ENCODE measurements at regions not wholly inside any gene's neighbourhood (a gene's known extent, or its start where the extent isn't known, plus 50 kb on each side); places are given as distances from the start of the nearest gene placed in this dataset.

- no peak for DNase-seq (ENCODE audit: low read depth)
- no peak for TF ChIP-seq CTCF (IDR thresholded peaks at IDR 0.05; ENCODE audit: control insufficient read depth, insufficient read depth, low read depth, low read length, missing control alignments)
- H3K4me3 ChIP-seq (ENCODE audit: control insufficient read depth, low read depth, low read length) = no peak overlapping the region
These were observed 98.5 kb upstream of the C3orf80 start for GRCh38 chr3:160126761-160127160.

DNA sequence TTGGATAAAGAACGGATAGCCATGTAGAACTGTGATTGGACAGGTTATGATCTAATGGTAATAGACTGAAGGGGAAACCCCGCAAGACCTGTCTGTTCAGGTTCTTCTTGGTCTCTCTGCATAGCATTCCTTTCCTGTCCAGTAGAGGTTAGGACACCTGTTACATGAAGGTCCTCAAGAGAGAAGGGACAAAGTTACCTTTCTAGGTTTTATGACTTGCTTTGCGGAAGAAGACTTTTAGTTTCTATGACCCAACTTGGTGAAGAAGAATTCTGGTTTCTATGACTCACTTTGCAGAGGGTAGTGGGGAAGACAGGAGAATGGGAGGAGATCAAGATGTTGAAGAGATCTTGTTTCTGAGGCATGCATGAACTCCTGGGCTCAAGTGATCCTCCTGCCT, 97.9 kb upstream of the C3orf80 start:
- no peak for TF ChIP-seq CTCF (IDR thresholded peaks at IDR 0.05; ENCODE audit: control insufficient read depth, insufficient read depth, low read depth, low read length, missing control alignments)
- H3K4me3 ChIP-seq (ENCODE audit: control insufficient read depth, low read depth, low read length) = no peak overlapping the region
- DNase-seq (ENCODE audit: low read depth) = no peak

- TF ChIP-seq CTCF (IDR thresholded peaks at IDR 0.05; ENCODE audit: control insufficient read depth, insufficient read depth, low read depth, low read length, missing control alignments) = no peak
- DNase-seq (ENCODE audit: low read depth) = no peak
These were observed 97.2 kb upstream of the C3orf80 start for GRCh38 chr3:160128056-160128455.

DNA sequence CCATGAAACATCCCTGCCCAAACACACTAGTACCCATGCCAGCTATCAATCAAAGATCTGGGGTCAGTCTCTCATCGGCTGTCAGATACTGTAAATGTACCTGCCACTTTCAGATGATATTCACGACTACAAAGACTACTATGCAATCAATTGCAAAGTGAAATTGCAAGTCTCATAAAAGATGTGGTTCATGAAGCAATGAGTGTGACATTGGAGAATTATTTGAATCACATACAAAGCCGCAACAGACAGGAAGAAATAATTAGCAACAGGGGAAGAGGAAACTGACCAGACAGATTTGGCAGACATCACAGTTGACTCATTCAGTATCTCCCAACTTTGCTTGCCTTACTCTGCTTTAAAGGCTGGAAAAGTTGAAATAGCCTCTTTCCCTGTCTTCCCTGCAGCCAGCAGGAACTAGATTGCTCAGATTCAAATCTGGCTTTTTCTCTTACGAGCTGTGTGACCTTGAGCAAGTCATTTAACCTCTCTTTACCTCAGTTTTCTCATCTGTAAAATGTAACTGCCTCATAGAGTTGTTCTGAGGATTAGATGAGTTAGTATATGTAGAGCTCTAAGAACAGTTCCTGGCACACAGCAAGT, 95.7 kb upstream of the C3orf80 start:
- peak; percentile 97 for DNase-seq (ENCODE audit: low read depth)
- TF ChIP-seq CTCF (IDR thresholded peaks at IDR 0.05; ENCODE audit: control insufficient read depth, insufficient read depth, low read depth, low read length, missing control alignments) = no peak
- H3K4me3 ChIP-seq (ENCODE audit: control insufficient read depth, low read depth, low read length) = no peak overlapping the region

More at GRCh38 chr3:160128056-160128455, 97.2 kb upstream of the C3orf80 start:
- H3K4me3 ChIP-seq (ENCODE audit: control insufficient read depth, low read depth, low read length) = no peak overlapping the region

DNA sequence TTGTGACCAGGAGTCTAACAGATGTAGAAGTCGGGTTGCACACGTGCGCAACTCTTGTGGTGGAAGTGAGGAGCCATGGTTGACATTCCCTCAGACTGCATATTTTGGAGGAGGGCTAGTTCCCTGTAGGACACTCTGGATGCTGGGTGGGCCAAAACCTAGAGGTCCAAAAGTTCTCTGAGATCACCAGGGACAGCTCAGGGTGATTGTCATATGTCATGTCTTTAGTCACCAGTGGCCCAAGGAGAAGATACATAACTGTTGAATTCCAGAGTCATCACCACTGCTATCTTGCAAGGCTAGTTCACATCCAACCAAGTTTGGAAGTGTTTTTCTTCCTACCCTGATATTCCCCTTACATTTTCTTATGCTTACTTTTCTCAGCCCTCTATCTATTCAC, 95.2 kb upstream of the C3orf80 start:
- no peak for DNase-seq (ENCODE audit: low read depth)
- TF ChIP-seq CTCF (IDR thresholded peaks at IDR 0.05; ENCODE audit: control insufficient read depth, insufficient read depth, low read depth, low read length, missing control alignments) = no peak
- H3K4me3 ChIP-seq (ENCODE audit: control insufficient read depth, low read depth, low read length) = no peak overlapping the region

DNA sequence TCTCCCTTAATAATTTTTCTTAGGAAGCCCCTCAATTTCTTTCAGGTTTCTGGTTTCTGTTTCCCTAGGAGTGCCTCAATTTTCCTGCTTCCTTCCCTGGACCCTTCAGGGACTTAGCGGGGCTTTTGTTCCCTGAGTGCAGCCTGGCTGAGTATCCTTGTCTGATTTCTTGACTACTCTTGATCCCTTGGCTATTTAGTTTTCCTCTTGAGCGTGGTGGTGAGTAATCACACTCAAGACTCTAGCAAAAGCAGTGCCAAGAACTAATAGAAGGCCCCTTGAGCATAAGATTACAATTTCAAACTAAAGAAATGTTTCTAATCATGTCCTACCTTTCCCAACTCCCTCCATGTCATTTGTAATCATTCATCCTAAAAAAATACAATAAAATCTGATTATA, 94.3 kb upstream of the C3orf80 start:
- DNase-seq (ENCODE audit: low read depth) = peak; percentile 24
- no peak for TF ChIP-seq CTCF (IDR thresholded peaks at IDR 0.05; ENCODE audit: control insufficient read depth, insufficient read depth, low read depth, low read length, missing control alignments)
- no peak overlapping the region for H3K4me3 ChIP-seq (ENCODE audit: control insufficient read depth, low read depth, low read length)

DNA sequence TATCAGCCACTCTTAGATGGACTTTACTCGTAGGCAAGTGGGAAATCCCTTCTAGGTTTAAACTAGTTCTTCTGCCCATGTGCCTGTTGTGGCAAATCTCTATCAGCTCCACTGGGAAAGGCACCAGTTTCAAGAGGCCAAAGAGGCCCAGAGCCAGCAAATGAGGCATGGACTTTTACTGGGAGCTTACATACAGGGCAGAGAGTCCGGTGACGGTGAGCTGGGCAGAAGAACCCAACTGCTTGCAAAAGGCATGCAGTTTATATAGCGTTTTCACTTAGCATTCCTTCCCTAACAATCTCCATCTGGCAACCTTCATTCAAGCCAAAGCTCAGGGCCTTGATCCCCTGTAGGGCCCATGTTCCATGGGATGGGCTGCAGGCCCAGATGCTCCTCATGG, 93.0 kb upstream of the C3orf80 start:
- DNase-seq (ENCODE audit: low read depth) = no peak
- H3K4me3 ChIP-seq (ENCODE audit: control insufficient read depth, low read depth, low read length) = no peak overlapping the region
- no peak for TF ChIP-seq CTCF (IDR thresholded peaks at IDR 0.05; ENCODE audit: control insufficient read depth, insufficient read depth, low read depth, low read length, missing control alignments)
